ENCODE measurements at regions not wholly inside any gene's neighbourhood (a gene's known extent, or its start where the extent isn't known, plus 50 kb on each side); places are given as distances from the start of the nearest gene placed in this dataset.

DNA sequence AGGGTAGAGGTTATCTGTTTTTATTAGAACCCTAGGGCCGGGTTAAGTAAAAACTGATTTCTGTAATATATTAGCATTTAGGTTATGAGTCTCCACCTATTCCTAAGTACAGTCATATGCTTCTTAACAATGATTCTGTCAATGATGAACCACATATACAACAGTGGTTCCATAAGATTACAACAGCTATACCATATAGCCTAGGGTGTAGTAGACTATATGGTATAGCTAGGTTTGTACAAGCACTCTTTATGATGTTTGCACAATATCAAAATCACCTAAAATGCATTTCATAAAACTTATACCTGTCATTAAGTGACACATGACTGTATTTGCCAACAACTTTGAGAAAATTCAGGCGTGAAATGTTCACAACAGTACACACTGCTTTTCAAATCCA, 110.6 kb downstream of the RPL10L start:
- TF ChIP-seq CTCF (conservative IDR thresholded peaks at IDR 0.05; ENCODE audit: low read length) (no peak), EZH2phosphoT487 (IDR thresholded peaks at IDR 0.05; ENCODE audit: borderline replicate concordance, low read depth, low read length) (no peak)
